ENCODE measurements at regions not wholly inside any gene's neighbourhood (a gene's known extent, or its start where the extent isn't known, plus 50 kb on each side); places are given as distances from the start of the nearest gene placed in this dataset.

DNA sequence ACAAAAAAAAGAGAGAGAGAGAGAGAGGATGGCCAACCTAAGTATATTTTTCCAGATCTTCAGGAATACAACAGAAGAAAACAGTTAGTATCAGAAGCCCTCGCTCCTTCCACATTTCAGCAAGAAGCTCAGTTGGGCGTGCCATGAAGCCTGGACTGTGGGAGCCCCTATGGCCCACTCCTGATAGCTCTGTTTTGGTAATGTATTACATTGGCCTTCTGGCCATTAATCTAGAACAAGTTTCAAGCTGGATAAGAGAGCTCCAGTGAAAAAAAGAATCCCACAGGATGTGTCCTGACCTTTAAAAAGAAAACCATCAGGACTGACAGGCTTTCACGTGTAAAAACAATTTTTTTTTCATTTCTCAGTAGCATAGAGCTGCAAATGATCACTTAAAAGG, 197.9 kb downstream of the ICOS start:
- TF ChIP-seq EZH2 (IDR thresholded peaks at IDR 0.05; ENCODE audit: borderline replicate concordance) = no peak
- TF ChIP-seq, protein P1, sequence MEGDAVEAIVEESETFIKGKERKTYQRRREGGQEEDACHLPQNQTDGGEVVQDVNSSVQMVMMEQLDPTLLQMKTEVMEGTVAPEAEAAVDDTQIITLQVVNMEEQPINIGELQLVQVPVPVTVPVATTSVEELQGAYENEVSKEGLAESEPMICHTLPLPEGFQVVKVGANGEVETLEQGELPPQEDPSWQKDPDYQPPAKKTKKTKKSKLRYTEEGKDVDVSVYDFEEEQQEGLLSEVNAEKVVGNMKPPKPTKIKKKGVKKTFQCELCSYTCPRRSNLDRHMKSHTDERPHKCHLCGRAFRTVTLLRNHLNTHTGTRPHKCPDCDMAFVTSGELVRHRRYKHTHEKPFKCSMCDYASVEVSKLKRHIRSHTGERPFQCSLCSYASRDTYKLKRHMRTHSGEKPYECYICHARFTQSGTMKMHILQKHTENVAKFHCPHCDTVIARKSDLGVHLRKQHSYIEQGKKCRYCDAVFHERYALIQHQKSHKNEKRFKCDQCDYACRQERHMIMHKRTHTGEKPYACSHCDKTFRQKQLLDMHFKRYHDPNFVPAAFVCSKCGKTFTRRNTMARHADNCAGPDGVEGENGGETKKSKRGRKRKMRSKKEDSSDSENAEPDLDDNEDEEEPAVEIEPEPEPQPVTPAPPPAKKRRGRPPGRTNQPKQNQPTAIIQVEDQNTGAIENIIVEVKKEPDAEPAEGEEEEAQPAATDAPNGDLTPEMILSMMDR (IDR thresholded peaks at IDR 0.05; ENCODE audit: poor library complexity) = no peak
